ENCODE measurements at regions not wholly inside any gene's neighbourhood (a gene's known extent, or its start where the extent isn't known, plus 50 kb on each side); places are given as distances from the start of the nearest gene placed in this dataset.

DNA sequence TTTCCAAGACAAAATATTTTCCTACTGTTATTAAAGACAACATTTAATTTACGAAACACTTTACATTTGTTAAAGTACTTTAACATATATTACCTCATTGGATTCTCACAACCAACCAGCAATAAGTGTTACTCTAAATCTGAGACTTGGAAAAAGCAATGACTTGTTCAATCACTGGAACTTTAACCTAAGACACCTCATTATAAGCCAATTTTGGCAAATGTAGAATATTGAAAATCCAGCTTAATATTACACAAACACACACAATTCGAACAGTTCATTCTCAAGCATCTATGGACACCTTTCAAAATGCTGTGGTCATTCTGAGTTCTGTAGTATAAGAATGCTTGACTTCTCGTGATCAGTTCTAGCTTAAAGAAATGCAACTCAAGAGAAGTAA, 619.4 kb upstream of the CHAC2 start:
- Histone ChIP-seq H3K79me2 (ENCODE audit: control insufficient read depth, insufficient read depth, low read length) (no peaks in the 10 kb centered on the region), H3K9ac (ENCODE audit: control insufficient read depth, insufficient read depth, low read length) (no peak overlapping the region), H3K4me3 (no peak overlapping the region), H3K36me3 (ENCODE audit: control insufficient read depth in 2 of 2, insufficient read depth in 2 of 2, low read length in 1 of 2) (no peaks in the 10 kb centered on the region), H3K4me1 (ENCODE audit: control insufficient read depth, insufficient read depth, low read length) (no peaks in the 10 kb centered on the region), H2AFZ (ENCODE audit: control insufficient read depth, low read depth, low read length) (no peak overlapping the region), H3K27me3 (replicated peaks in 1 of 2; ENCODE audit: control insufficient read depth in 2 of 2, insufficient read depth in 2 of 2, low read length in 1 of 2) (no peaks in the 10 kb centered on the region), H4K20me1 (ENCODE audit: control insufficient read depth, insufficient read depth) (no peaks in the 10 kb centered on the region), H3K4me2 (ENCODE audit: control insufficient read depth, insufficient read depth) (no peak overlapping the region), H3K9me3 (replicated peaks; ENCODE audit: control insufficient read depth, insufficient read depth, low read length) (no peaks in the 10 kb centered on the region), H3K27ac (ENCODE audit: control insufficient read depth, insufficient read depth) (no peak overlapping the region)
- no peak for FAIRE-seq
- ChIA-PET RAD21 (ENCODE audit: unreplicated experiment) (no interaction called here), SMC1A (ENCODE audit: uncharacterized antibody, unreplicated experiment) (interaction anchor here (1.3 kb wide), 1 partner anchor 68 kb away, joined by 3 read pairs; no protein-coding TSS in a partner anchor), POLR2A (no interaction called here), CTCF (no interaction called here)
- in situ Hi-C loops (cut with MboI), result no loop called here
- no TSS peak for BruUV-seq (replicated peaks)
- no peak for DNase-seq (ENCODE audit: low read depth, low spot score)
- TF ChIP-seq IRF4 (IDR thresholded peaks at IDR 0.05; ENCODE audit: low read depth, low read length), result no peak
- TF ChIP-seq, protein P1, sequence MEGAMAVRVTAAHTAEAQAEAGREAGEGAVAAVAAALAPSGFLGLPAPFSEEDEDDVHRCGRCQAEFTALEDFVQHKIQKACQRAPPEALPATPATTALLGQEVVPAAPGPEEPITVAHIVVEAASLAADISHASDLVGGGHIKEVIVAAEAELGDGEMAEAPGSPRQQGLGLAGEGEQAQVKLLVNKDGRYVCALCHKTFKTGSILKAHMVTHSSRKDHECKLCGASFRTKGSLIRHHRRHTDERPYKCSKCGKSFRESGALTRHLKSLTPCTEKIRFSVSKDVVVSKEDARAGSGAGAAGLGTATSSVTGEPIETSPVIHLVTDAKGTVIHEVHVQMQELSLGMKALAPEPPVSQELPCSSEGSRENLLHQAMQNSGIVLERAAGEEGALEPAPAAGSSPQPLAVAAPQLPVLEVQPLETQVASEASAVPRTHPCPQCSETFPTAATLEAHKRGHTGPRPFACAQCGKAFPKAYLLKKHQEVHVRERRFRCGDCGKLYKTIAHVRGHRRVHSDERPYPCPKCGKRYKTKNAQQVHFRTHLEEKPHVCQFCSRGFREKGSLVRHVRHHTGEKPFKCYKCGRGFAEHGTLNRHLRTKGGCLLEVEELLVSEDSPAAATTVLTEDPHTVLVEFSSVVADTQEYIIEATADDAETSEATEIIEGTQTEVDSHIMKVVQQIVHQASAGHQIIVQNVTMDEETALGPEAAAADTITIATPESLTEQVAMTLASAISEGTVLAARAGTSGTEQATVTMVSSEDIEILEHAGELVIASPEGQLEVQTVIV (IDR thresholded peaks at IDR 0.05; ENCODE audit: borderline replicate concordance, partially characterized antibody), result no peak
- TF ChIP-seq, protein P2, sequence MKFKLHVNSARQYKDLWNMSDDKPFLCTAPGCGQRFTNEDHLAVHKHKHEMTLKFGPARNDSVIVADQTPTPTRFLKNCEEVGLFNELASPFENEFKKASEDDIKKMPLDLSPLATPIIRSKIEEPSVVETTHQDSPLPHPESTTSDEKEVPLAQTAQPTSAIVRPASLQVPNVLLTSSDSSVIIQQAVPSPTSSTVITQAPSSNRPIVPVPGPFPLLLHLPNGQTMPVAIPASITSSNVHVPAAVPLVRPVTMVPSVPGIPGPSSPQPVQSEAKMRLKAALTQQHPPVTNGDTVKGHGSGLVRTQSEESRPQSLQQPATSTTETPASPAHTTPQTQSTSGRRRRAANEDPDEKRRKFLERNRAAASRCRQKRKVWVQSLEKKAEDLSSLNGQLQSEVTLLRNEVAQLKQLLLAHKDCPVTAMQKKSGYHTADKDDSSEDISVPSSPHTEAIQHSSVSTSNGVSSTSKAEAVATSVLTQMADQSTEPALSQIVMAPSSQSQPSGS (IDR thresholded peaks at IDR 0.05; ENCODE audit: low read length), result no peak
- TF ChIP-seq, protein P3, sequence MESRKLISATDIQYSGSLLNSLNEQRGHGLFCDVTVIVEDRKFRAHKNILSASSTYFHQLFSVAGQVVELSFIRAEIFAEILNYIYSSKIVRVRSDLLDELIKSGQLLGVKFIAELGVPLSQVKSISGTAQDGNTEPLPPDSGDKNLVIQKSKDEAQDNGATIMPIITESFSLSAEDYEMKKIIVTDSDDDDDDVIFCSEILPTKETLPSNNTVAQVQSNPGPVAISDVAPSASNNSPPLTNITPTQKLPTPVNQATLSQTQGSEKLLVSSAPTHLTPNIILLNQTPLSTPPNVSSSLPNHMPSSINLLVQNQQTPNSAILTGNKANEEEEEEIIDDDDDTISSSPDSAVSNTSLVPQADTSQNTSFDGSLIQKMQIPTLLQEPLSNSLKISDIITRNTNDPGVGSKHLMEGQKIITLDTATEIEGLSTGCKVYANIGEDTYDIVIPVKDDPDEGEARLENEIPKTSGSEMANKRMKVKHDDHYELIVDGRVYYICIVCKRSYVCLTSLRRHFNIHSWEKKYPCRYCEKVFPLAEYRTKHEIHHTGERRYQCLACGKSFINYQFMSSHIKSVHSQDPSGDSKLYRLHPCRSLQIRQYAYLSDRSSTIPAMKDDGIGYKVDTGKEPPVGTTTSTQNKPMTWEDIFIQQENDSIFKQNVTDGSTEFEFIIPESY (IDR thresholded peaks at IDR 0.05), result no peak
- TF ChIP-seq ETV6 (conservative IDR thresholded peaks at IDR 0.05 in 1 of 2, IDR thresholded peaks at IDR 0.05 in 1 of 2; ENCODE audit: borderline replicate concordance in 1 of 2, low read depth in 1 of 2), result no peak
- TF ChIP-seq, protein P4, sequence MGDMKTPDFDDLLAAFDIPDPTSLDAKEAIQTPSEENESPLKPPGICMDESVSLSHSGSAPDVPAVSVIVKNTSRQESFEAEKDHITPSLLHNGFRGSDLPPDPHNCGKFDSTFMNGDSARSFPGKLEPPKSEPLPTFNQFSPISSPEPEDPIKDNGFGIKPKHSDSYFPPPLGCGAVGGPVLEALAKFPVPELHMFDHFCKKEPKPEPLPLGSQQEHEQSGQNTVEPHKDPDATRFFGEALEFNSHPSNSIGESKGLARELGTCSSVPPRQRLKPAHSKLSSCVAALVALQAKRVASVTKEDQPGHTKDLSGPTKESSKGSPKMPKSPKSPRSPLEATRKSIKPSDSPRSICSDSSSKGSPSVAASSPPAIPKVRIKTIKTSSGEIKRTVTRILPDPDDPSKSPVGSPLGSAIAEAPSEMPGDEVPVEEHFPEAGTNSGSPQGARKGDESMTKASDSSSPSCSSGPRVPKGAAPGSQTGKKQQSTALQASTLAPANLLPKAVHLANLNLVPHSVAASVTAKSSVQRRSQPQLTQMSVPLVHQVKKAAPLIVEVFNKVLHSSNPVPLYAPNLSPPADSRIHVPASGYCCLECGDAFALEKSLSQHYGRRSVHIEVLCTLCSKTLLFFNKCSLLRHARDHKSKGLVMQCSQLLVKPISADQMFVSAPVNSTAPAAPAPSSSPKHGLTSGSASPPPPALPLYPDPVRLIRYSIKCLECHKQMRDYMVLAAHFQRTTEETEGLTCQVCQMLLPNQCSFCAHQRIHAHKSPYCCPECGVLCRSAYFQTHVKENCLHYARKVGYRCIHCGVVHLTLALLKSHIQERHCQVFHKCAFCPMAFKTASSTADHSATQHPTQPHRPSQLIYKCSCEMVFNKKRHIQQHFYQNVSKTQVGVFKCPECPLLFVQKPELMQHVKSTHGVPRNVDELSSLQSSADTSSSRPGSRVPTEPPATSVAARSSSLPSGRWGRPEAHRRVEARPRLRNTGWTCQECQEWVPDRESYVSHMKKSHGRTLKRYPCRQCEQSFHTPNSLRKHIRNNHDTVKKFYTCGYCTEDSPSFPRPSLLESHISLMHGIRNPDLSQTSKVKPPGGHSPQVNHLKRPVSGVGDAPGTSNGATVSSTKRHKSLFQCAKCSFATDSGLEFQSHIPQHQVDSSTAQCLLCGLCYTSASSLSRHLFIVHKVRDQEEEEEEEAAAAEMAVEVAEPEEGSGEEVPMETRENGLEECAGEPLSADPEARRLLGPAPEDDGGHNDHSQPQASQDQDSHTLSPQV (IDR thresholded peaks at IDR 0.05), result no peak
- no peak for TF ChIP-seq RBBP5 (conservative IDR thresholded peaks at IDR 0.05)
- no peak for TF ChIP-seq HDAC6 (IDR thresholded peaks at IDR 0.05; ENCODE audit: unreplicated experiment)
- 0% methylated on average over 3 of the region's 3 CpGs for WGBS (ENCODE audit: insufficient coverage, insufficient replicate concordance, low lambda C conversion rate, missing lambda C conversion rate)
- ATAC-seq, result no peak
- intact Hi-C loops (cut with micrococcal nuclease; ENCODE audit: unreplicated experiment), result no loop called here
